Body of pancreas (tissue), 4 donors: ENCODE measurements at regions not wholly inside any gene's neighbourhood (a gene's known extent, or its start where the extent isn't known, plus 50 kb on each side); places are given as distances from the start of the nearest gene placed in this dataset.

Experiments
- POLR2A ChIP-seq, 3 donors: fragments of 450-650 bp; IDR thresholded peaks; one replicate each; pipeline ENCODE4 v1.6.1; 2016; ENCODE audit warnings: antibody characterized with exemption in 3 of 3, mild to moderate bottlenecking in 2 of 3
- TF ChIP-seq, protein P1 (sequence below), 7 experiments: fragments of 450-650 bp in 4 of 7; fragments of 200-600 bp in 3 of 7; sonication (generic) in 3 of 7; IDR thresholded peaks; one replicate each; pipeline ENCODE4 v1.5.1; 2016 to 2019; ENCODE audit warnings: antibody characterized with exemption in 7 of 7

DNA sequence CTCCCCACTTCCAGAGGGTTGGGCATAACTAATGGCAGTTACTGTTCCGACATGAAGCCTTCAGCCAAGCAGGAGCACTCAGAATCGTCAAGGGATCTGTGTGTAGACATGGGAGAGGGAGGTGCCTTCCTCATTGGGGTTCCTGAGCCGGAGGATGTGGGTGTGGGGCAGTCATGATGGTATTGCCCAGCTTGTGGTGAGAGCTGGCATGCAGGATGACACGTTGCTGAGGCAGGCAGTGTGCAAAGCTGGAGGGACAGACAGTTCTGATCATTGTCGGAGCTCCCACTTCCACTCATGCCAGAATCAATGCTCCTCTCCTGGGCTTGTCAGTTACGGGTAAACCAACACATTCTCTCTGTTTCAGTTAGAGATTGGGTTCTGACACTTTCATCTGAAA is 83.9 kb upstream of the TSC22D1 start:
- TF ChIP-seq, protein P1, sequence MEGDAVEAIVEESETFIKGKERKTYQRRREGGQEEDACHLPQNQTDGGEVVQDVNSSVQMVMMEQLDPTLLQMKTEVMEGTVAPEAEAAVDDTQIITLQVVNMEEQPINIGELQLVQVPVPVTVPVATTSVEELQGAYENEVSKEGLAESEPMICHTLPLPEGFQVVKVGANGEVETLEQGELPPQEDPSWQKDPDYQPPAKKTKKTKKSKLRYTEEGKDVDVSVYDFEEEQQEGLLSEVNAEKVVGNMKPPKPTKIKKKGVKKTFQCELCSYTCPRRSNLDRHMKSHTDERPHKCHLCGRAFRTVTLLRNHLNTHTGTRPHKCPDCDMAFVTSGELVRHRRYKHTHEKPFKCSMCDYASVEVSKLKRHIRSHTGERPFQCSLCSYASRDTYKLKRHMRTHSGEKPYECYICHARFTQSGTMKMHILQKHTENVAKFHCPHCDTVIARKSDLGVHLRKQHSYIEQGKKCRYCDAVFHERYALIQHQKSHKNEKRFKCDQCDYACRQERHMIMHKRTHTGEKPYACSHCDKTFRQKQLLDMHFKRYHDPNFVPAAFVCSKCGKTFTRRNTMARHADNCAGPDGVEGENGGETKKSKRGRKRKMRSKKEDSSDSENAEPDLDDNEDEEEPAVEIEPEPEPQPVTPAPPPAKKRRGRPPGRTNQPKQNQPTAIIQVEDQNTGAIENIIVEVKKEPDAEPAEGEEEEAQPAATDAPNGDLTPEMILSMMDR (IDR thresholded peaks at IDR 0.05) = no peak
- no peak for TF ChIP-seq POLR2A (IDR thresholded peaks at IDR 0.05)
